GM19455 (cell line): ENCODE measurements at regions not wholly inside any gene's neighbourhood (a gene's known extent, or its start where the extent isn't known, plus 50 kb on each side); places are given as distances from the start of the nearest gene placed in this dataset.
"Not testable (repeated sequence)": the region's sequence is repeated elsewhere in the genome, so short reads cannot be mapped to it uniquely, and the experiment has no call there.

Source experiments
- ATAC-seq: cut with Tn5 transposase; IDR thresholded peaks from one replicate; pipeline ENCODE4 v1.9.1; 2021; ENCODE audit not compliant: unreplicated experiment

DNA sequence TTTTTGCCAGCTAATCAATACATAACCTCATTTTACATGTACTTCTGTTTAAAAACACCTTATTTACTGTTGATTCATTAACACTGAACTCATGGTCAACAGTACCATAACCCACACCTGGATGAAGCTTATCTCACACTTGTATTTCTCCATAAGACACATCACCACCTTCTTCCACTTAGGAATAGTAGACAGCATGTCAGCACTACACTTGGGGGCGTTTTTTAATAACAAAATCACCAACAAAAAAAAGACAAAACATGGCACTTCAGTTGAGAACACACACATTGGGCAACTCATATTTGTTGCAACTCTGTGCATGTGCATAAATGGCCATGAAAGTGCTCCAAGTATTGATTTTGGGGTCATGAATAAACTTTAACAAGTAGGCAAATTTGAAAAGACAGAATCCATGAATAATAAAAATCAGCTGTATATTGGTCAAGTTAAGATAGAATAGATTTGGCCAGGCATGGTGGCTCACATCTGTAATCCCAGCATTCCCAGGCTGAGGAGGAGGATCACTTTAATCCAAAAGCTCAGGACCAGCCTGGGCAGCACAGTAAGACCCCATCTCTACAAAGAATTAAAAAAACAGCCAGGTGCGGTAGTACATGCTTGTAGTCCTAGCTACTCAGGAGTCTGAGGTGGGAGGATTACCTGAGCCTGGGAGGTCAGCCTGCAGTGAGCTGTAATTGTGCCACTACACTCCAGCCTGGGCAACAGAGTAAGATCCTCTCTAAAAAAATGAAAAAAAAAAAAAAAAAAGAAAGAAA, 84.4 kb upstream of the SRD5A2 start:
- no peak for ATAC-seq

DNA sequence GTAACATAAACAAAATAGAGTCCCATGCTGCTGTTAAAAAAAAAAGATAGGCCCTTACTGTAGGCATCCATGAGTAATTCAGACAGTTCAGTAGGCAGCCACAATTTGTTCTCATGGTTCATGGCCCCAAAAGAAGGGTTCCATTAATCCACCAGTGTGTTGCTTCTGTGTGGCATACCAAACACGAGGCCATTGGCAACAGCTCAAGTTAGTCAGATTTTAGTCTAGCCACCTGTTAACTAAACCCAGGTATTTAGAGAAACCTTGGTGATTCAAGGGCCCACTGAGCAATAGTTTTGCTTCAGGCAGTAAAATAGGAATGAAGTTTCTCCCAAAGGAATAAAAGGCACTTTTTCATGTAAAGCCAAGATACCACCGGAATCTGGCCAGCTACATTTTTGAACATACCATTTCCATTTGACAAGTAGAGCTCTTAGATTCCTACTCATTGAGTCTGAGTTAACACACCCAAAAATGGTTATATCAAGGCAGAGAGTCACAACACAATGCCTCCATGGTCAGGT, 80.1 kb upstream of the SRD5A2 start:
- no peak for ATAC-seq

DNA sequence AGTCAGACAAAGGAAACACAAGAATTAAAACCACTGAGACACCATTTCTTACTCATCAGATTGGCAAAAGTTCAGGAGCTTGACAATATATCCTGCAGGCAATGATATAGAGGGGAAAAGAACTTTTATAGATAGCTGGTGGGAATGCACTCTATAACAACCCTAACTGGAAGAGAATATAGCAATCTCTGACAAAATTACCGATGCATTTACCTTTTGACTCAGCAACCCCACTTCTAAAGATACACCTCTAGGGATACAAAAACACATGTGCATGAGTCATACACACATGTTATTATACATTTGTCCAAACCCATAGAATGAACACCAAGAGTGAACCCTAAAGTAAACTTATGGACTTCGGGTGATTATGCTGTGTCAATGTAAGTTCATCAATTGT, 79.4 kb upstream of the SRD5A2 start:
- ATAC-seq: no peak

DNA sequence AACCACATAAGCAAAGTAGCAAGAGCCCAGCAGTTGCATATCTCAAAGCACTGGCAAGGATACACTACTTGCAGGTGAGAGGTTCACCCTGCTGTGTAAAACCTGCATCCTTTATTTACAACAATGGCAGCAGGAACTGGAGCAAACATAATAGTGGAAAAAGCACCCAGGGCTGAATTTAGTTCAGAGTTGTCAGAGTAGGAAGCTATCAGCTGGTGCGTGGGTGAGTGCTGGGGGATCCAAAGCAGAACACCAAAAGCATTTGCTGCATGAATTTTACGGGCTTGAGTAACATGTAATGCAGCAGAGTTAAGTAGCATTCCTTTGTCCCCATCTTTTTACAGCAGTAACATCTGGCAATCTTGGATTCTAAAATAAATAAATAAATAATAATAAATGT, 73.5 kb upstream of the SRD5A2 start:
- no peak for ATAC-seq

DNA sequence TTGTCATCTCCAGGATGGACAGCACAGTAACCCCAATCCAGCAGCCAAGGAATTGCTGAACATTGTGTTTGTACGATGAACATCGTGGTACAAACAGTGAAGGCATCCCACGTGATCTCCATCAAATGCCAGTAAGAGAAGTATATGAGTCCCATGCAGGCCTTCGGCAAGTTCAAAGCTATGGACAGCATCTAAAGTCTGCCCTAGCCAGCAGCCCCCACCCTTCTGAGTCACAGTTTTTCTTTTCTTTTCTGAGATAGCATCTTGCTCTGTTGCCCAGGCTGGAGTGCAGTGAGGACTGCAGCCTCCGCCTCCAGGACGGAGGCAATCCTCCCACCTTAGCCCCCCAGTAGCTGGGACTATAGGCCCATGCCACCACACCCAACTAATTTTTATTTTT, 71.0 kb upstream of the SRD5A2 start:
- ATAC-seq: no peak

DNA sequence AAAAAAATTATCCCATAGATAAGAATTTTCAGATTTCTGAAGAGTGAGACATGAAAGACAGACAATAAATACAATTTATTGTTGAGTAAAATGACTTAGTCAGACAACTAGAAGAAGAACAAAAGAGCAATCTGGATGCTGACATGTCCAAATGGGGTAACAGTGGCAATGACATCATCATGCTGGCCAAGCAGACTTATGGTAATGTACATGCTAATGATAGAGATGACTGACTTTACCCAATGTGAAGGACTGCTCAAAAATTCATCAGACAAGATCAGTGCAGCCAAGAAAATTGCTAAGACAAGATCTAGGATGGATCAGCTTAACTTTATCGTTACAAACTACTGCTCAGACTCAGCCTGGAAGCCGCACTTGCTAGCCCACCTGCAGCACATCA, 70.5 kb upstream of the SRD5A2 start:
- no peak for ATAC-seq

DNA sequence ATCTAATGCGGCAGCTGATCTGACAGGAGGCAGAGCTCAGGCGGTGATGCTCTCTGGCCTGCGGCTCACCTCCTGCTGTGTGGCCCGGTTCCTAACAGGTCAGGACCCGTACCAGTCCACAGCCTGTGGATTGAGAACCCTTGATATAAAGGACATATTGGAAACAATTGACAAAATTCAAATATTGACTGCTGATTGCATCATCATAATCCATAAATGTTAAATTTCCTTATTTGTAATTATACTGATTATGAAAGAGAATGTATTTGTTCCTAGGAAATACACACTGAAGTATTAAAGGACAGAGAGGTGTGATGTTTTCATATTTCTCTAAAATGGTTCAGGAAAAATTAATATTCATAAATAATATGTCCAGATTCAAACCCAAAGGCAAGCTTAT, 63.8 kb upstream of the SRD5A2 start:
- ATAC-seq: no peak

DNA sequence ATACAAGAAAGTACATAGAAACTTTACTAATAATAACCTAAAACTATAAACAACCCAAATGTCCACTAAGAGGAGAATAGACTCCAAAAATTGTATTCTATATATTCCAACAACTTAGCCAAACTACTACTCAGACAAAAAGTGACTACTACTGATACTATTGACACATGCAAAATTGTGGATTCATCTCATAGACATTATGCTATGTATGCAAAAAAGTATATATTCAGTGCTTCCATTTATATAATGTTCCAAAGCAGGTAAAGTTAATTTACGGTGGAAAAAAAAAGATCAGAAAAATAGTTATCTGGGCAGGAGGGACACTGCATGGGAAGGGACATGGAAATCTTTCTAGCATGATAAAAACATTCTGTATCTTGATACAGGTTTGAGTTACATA, 62.0 kb upstream of the SRD5A2 start:
- ATAC-seq: no peak

GRCh38 chr2:31632201-31632600, 51.5 kb upstream of the SRD5A2 start:
- ATAC-seq: not testable (repeated sequence)
